ENCODE measurements at regions not wholly inside any gene's neighbourhood (a gene's known extent, or its start where the extent isn't known, plus 50 kb on each side); places are given as distances from the start of the nearest gene placed in this dataset.

DNA sequence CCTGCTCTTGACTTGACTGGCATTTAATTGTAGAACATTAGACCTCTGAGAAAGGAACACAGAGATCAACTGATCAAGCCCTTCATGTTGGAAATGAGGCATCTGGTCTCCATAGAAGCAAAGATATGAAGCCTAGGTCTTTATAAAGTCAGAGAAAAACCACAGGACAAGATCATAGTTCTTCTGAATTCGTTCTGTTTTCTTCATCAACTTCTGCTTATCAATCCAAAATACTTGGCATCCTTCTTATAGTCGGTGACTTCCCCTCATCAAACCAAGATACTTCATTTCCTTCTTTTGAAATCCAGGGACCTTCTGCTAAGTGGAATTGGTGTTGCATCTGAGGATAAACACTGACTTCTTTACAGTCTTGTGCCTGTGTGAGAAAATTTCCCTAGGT is 77.1 kb upstream of the PRKCQ start:
- WGBS: 38% methylated on average over 1 of the region's 2 CpGs
- H3K14ac ChIP-seq (ENCODE audit: low read length in 2 of 2): no peak overlapping the region
- no peaks in the 10 kb centered on the region for H3K4me1 ChIP-seq (ENCODE audit: control insufficient read depth, insufficient read depth, low read depth, low read length)

DNA sequence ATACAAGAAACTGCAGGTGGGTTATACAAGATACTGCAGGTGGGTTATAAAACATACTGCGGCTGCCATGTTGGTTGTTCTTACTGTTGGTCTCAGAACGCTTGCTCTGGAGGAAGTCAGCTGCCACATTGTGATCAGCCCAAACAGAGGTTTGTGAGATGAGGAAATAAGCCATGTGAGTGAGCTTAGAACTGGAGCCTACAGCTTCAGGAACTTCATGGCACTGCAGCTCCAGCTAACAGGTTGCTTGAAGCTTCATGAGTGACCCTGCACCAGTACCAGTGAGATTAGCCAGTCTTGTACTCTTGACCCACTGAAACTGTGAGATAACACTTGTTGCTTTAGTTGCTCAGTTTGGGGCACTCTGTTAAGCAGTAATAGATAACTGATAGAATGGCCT is 74.5 kb upstream of the PRKCQ start:
- no peak overlapping the region for H3K14ac ChIP-seq (ENCODE audit: low read length in 2 of 2)
- no peak overlapping the region for H4K8ac ChIP-seq (ENCODE audit: low read length)
- no peak overlapping the region for H3K4me3 ChIP-seq (ENCODE audit: insufficient read depth in 1 of 2, low read depth in 1 of 2, low read length in 2 of 2)
- no peaks in the 10 kb centered on the region for H3K36me3 ChIP-seq (ENCODE audit: control insufficient read depth in 1 of 2, insufficient read depth in 2 of 2, low read depth in 1 of 2, low read length in 2 of 2)
- no peak overlapping the region for H3K4ac ChIP-seq (ENCODE audit: low read depth in 1 of 2, low read length in 2 of 2)
- no peaks in the 10 kb centered on the region for H3K79me1 ChIP-seq (replicated peaks; ENCODE audit: low read length, poor library complexity, severe bottlenecking)
- DNase-seq: no peak
- H3K4me2 ChIP-seq (ENCODE audit: low read length, poor library complexity, severe bottlenecking): no peak overlapping the region
- no peak overlapping the region for H3K9ac ChIP-seq (ENCODE audit: low read length)
- H3K27me3 ChIP-seq (ENCODE audit: control insufficient read depth in 1 of 2, insufficient read depth in 1 of 2, low read length in 2 of 2): peaks cover 0 to 20% of the 10 kb centered on the region in 2 experiments
- H2AK5ac ChIP-seq (ENCODE audit: low read length, severe bottlenecking): no peak overlapping the region
- no peak overlapping the region for H2BK12ac ChIP-seq (ENCODE audit: low read length in 2 of 2)
- no peak overlapping the region for H3K23ac ChIP-seq (ENCODE audit: low read length in 2 of 2)
- H3K4me1 ChIP-seq (ENCODE audit: control insufficient read depth, insufficient read depth, low read depth, low read length): no peaks in the 10 kb centered on the region
- no peak overlapping the region for H2AFZ ChIP-seq (ENCODE audit: low read depth, low read length)
- H2BK15ac ChIP-seq (ENCODE audit: low read depth, poor library complexity, severe bottlenecking): no peak overlapping the region
- WGBS: 92% methylated on average over 2 of the region's 2 CpGs
- no peak overlapping the region for H3K27ac ChIP-seq (ENCODE audit: low read length, poor library complexity, severe bottlenecking)
- no peak overlapping the region for H2BK5ac ChIP-seq (ENCODE audit: low read depth, low read length, poor library complexity, severe bottlenecking)
- no peak overlapping the region for H3K18ac ChIP-seq (ENCODE audit: low read depth in 1 of 2, low read length in 2 of 2)
- H4K91ac ChIP-seq (ENCODE audit: low read length): no peak overlapping the region
- no peaks in the 10 kb centered on the region for H3K9me3 ChIP-seq (ENCODE audit: control insufficient read depth, low read length)
- H2BK120ac ChIP-seq (ENCODE audit: low read depth, low read length): no peak overlapping the region

More for the DNA sequence above, 77.1 kb upstream of the PRKCQ start:
- no peaks in the 10 kb centered on the region for H3K9me3 ChIP-seq (ENCODE audit: control insufficient read depth, low read length)
- H2BK120ac ChIP-seq (ENCODE audit: low read depth, low read length): no peak overlapping the region
- H3K27me3 ChIP-seq (ENCODE audit: control insufficient read depth in 1 of 2, insufficient read depth in 1 of 2, low read length in 2 of 2): peaks cover 0 to 28% of the 10 kb centered on the region in 2 experiments
- no peaks in the 10 kb centered on the region for H3K79me1 ChIP-seq (replicated peaks; ENCODE audit: low read length, poor library complexity, severe bottlenecking)
- H3K4me3 ChIP-seq (ENCODE audit: insufficient read depth in 1 of 2, low read depth in 1 of 2, low read length in 2 of 2): no peak overlapping the region
- H3K9ac ChIP-seq (ENCODE audit: low read length): no peak overlapping the region
- no peak overlapping the region for H3K18ac ChIP-seq (ENCODE audit: low read depth in 1 of 2, low read length in 2 of 2)
- no peak overlapping the region for H4K91ac ChIP-seq (ENCODE audit: low read length)
- no peak overlapping the region for H2BK5ac ChIP-seq (ENCODE audit: low read depth, low read length, poor library complexity, severe bottlenecking)
- H3K4me2 ChIP-seq (ENCODE audit: low read length, poor library complexity, severe bottlenecking): no peak overlapping the region
- no peak for DNase-seq
- H2AFZ ChIP-seq (ENCODE audit: low read depth, low read length): no peak overlapping the region
- H3K23ac ChIP-seq (ENCODE audit: low read length in 2 of 2): no peak overlapping the region
- H2AK5ac ChIP-seq (ENCODE audit: low read length, severe bottlenecking): no peak overlapping the region
- H3K4ac ChIP-seq (ENCODE audit: low read depth in 1 of 2, low read length in 2 of 2): no peak overlapping the region
- H4K8ac ChIP-seq (ENCODE audit: low read length): no peak overlapping the region
- H2BK15ac ChIP-seq (ENCODE audit: low read depth, poor library complexity, severe bottlenecking): no peak overlapping the region
- H2BK12ac ChIP-seq (ENCODE audit: low read length in 2 of 2): no peak overlapping the region
- H3K36me3 ChIP-seq (ENCODE audit: control insufficient read depth in 1 of 2, insufficient read depth in 2 of 2, low read depth in 1 of 2, low read length in 2 of 2): no peaks in the 10 kb centered on the region
- H3K27ac ChIP-seq (ENCODE audit: low read length, poor library complexity, severe bottlenecking): no peak overlapping the region

DNA sequence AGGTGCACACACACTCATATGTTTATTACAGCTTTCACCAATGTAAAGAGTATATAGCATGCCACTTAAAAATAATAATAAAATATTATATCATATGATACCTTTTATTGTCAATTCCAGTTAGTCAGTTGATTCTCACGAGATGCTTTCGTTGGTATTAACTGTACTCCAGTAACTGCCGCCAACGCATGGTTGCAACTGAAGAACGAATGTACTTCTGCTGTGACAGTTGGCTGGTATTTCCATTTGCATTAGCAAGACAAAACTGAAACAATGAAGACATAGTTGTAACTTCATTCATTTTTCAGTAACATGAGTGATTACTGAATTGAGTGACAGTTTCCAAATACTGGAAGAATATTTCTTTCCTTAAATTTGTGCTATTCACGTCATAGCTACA is 70.5 kb upstream of the PRKCQ start:
- no peak overlapping the region for H3K4me3 ChIP-seq (ENCODE audit: insufficient read depth in 1 of 2, low read depth in 1 of 2, low read length in 2 of 2)
- no peak overlapping the region for H4K8ac ChIP-seq (ENCODE audit: low read length)
- no peak overlapping the region for H2AFZ ChIP-seq (ENCODE audit: low read depth, low read length)
- H3K4me2 ChIP-seq (ENCODE audit: low read length, poor library complexity, severe bottlenecking): no peak overlapping the region
- H4K91ac ChIP-seq (ENCODE audit: low read length): no peak overlapping the region
- no peaks in the 10 kb centered on the region for H3K9me3 ChIP-seq (ENCODE audit: control insufficient read depth, low read length)
- H2BK5ac ChIP-seq (ENCODE audit: low read depth, low read length, poor library complexity, severe bottlenecking): no peak overlapping the region
- H3K36me3 ChIP-seq (ENCODE audit: control insufficient read depth in 1 of 2, insufficient read depth in 2 of 2, low read depth in 1 of 2, low read length in 2 of 2): no peaks in the 10 kb centered on the region
- H2BK15ac ChIP-seq (ENCODE audit: low read depth, poor library complexity, severe bottlenecking): no peak overlapping the region
- no peak overlapping the region for H2BK12ac ChIP-seq (ENCODE audit: low read length in 2 of 2)
- H2BK120ac ChIP-seq (ENCODE audit: low read depth, low read length): no peak overlapping the region
- H3K27ac ChIP-seq (ENCODE audit: low read length, poor library complexity, severe bottlenecking): no peak overlapping the region
- no peaks in the 10 kb centered on the region for H3K4me1 ChIP-seq (ENCODE audit: control insufficient read depth, insufficient read depth, low read depth, low read length)
- no peak overlapping the region for H3K18ac ChIP-seq (ENCODE audit: low read depth in 1 of 2, low read length in 2 of 2)
- no peak overlapping the region for H3K14ac ChIP-seq (ENCODE audit: low read length in 2 of 2)
- no peak overlapping the region for H2AK5ac ChIP-seq (ENCODE audit: low read length, severe bottlenecking)
- peaks cover 0 to 3% of the 10 kb centered on the region in 2 experiments for H3K27me3 ChIP-seq (ENCODE audit: control insufficient read depth in 1 of 2, insufficient read depth in 1 of 2, low read length in 2 of 2)
- no peaks in the 10 kb centered on the region for H3K79me1 ChIP-seq (replicated peaks; ENCODE audit: low read length, poor library complexity, severe bottlenecking)
- no peak overlapping the region for H3K9ac ChIP-seq (ENCODE audit: low read length)
- no peak overlapping the region for H3K23ac ChIP-seq (ENCODE audit: low read length in 2 of 2)
- DNase-seq: no peak
- no peak overlapping the region for H3K4ac ChIP-seq (ENCODE audit: low read depth in 1 of 2, low read length in 2 of 2)
- 88% methylated on average over 6 of the region's 6 CpGs for WGBS

DNA sequence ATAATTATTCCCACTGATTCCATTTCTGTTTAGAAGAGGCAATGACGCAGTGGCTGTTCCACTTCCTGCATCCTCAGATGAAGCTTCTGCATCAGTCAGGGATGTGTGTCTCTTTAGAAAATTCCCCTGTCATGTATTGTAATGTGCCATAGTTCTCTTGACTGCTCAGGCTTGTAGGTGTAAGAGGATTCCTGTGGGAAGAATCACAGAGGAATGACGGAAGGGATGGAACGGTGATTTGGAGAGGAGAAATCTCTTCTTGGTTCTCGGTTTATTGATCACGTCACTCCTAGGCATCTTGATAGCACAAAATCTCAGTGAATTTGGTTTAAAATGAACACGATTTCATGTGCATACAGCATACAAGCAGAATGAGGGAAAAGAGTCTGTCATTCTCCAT is 69.8 kb upstream of the PRKCQ start:
- H3K23ac ChIP-seq (ENCODE audit: low read length in 2 of 2): no peak overlapping the region
- H2BK15ac ChIP-seq (ENCODE audit: low read depth, poor library complexity, severe bottlenecking): no peak overlapping the region
- H3K36me3 ChIP-seq (ENCODE audit: control insufficient read depth in 1 of 2, insufficient read depth in 2 of 2, low read depth in 1 of 2, low read length in 2 of 2): no peaks in the 10 kb centered on the region
- H2AK5ac ChIP-seq (ENCODE audit: low read length, severe bottlenecking): no peak overlapping the region
- no peak overlapping the region for H4K91ac ChIP-seq (ENCODE audit: low read length)
- no peak overlapping the region for H3K14ac ChIP-seq (ENCODE audit: low read length in 2 of 2)
- no peak overlapping the region for H3K18ac ChIP-seq (ENCODE audit: low read depth in 1 of 2, low read length in 2 of 2)
- no peak overlapping the region for H2BK5ac ChIP-seq (ENCODE audit: low read depth, low read length, poor library complexity, severe bottlenecking)
- H3K4me2 ChIP-seq (ENCODE audit: low read length, poor library complexity, severe bottlenecking): no peak overlapping the region
- peaks cover 0 to 8% of the 10 kb centered on the region in 2 experiments for H3K27me3 ChIP-seq (ENCODE audit: control insufficient read depth in 1 of 2, insufficient read depth in 1 of 2, low read length in 2 of 2)
- no peak overlapping the region for H3K4ac ChIP-seq (ENCODE audit: low read depth in 1 of 2, low read length in 2 of 2)
- no peak for DNase-seq
- 78% methylated on average over 6 of the region's 6 CpGs for WGBS
- H3K9ac ChIP-seq (ENCODE audit: low read length): no peak overlapping the region
- H3K79me1 ChIP-seq (replicated peaks; ENCODE audit: low read length, poor library complexity, severe bottlenecking): no peaks in the 10 kb centered on the region
- H3K9me3 ChIP-seq (ENCODE audit: control insufficient read depth, low read length): no peaks in the 10 kb centered on the region
- H4K8ac ChIP-seq (ENCODE audit: low read length): no peak overlapping the region
- no peaks in the 10 kb centered on the region for H3K4me1 ChIP-seq (ENCODE audit: control insufficient read depth, insufficient read depth, low read depth, low read length)
- H3K4me3 ChIP-seq (ENCODE audit: insufficient read depth in 1 of 2, low read depth in 1 of 2, low read length in 2 of 2): no peak overlapping the region
- H2BK12ac ChIP-seq (ENCODE audit: low read length in 2 of 2): no peak overlapping the region
- H3K27ac ChIP-seq (ENCODE audit: low read length, poor library complexity, severe bottlenecking): no peak overlapping the region
- H2BK120ac ChIP-seq (ENCODE audit: low read depth, low read length): no peak overlapping the region
- H2AFZ ChIP-seq (ENCODE audit: low read depth, low read length): no peak overlapping the region

Data from mesenchymal stem cell (in vitro differentiated cells and primary cell).